ENCODE measurements at regions not wholly inside any gene's neighbourhood (a gene's known extent, or its start where the extent isn't known, plus 50 kb on each side); places are given as distances from the start of the nearest gene placed in this dataset.

DNA sequence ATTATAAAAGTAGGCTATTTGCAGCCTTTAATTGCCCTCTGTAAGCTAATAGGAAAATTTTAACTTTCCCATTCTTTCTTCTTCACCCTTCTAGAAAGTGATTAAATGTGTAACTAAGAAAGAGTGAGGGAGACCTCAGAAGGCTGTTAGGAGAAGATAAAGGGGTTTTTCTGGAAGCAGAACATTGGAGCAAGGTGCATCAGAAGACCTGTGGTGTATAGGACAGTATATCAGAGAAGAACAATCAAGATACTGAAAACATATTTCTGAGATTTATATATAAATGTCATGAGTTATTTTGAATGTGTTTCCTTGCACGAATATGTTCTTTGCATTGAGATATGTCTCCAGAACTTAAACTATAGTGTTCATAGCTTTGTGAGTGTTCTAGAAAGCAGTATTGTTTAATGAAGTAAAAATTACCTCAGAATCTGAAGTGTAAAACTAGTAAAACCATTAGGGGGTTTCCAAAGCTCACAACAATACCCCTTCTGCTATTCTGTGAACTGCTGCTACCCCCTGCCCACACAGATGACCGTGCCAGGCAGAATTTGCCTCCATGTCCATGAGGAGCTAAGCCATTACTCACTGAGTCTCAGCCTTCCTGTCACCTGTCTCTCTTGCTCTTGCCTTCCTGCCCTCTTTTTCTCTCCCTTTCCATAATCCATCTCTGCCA is 537.9 kb downstream of the EPHA4 start:
- DNase-seq, result no peak

DNA sequence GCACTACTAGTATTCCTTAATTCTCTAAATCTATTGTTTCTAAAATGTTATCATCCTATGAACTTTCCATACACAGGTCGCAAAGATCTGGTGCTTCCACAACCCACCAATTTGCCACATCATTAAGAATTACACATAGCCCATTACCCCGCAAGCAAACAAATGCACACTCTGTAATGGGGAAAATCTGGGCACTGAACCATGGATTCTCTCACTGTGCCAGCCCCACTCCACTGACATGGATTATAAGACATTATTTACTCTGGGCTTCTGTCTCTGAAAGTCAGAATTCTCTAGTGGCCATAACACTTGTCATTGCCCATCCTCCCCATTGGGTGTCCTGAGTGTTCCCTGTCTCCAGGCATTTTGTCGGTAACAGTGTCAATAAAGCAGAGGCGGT is 537.1 kb downstream of the EPHA4 start:
- DNase-seq, result no peak

GRCh38 chr2:221042926-221043325 is 529.2 kb downstream of the EPHA4 start:
- DNase-seq, result no peak

GRCh38 chr2:221044781-221045180 is 527.3 kb downstream of the EPHA4 start:
- DNase-seq, result no peak

- no peak for DNase-seq
These were observed 521.9 kb downstream of the EPHA4 start for GRCh38 chr2:221050020-221050795.

- DNase-seq, result no peak
These were observed 520.9 kb downstream of the EPHA4 start for GRCh38 chr2:221051162-221051561.

- no peak for DNase-seq
These were observed 511.7 kb downstream of the EPHA4 start for GRCh38 chr2:221060376-221060775.

- DNase-seq, result no peak
These were observed 508.5 kb downstream of the EPHA4 start for GRCh38 chr2:221063568-221063967.

DNA sequence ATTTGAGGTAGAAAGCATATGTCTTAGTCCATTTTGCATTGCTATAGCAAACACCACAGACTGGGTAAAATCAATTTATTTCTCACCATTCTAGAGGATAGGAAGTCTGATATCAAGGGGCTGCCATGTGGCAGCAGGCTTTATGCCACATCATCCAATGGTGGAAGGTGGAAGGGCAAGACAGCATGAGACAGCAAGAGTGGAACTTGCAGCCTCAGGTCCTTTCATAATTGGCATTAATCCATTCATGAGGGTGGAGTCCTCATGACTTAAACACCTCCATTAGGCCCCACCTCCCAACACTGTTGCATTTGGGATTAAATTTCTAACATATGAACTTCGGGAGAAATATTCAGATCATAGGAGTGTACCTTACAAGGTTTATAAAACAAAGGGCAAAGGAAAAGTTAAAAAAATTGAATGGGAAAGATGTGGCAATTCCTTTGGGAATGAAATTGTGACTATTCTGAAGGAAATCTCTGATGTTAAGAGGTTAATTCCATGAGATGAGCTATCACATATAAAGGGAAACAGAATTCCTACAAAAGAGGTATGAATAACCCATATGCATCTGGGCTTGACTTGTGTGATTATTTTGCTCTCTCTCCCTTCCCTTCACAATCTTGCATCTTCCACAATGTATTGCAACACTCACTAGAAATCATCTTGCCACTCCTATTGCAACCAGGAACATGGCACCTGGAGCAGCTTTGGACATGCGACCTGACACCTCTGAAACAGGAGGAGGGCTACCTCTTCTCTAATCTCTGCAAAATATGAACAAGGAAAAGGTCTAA is 507.8 kb downstream of the EPHA4 start:
- DNase-seq, result no peak

DNA sequence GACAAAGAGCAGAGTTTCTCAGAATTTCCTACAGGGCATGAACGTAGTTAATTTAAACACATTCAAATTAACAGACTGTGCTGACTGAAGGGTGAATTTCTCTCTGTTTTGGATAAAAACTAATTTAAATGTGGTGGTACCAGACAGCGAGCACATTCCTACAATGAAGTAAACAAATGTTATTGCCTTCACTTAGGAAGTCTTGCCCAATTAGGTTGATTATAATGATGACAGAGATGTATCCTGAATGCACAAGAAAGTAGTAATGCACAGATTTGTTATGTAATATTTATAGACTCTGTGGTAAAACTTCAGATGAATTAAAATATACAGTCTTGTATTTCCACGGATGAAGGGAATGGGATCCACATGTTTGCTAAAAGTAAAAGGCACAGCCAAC is 507.2 kb downstream of the EPHA4 start:
- no peak for DNase-seq

GRCh38 chr2:221068123-221068522 is 504.0 kb downstream of the EPHA4 start:
- no peak for DNase-seq

DNA sequence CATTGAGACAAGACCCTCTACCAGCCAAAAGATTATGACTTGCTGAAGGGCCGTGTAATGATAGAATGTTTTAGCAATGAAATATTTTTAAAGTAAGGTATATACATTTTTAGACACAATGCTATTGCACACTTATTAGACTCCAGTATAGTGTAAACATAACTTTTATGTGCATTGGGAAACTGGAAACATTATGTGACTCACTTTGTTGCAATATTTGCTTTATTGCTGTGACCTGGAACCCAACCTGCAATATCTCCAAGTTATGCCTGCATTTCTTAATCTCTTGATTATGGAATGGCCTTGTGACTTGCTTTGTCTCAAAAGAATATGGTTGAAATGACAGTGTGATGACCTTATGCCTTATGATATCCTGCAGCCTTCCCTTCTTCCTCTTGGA is 502.0 kb downstream of the EPHA4 start:
- no peak for DNase-seq

GRCh38 chr2:221073326-221074049 is 498.6 kb downstream of the EPHA4 start:
- no peak for DNase-seq

GRCh38 chr2:221074238-221074637 is 497.9 kb downstream of the EPHA4 start:
- DNase-seq, result no peak

DNA sequence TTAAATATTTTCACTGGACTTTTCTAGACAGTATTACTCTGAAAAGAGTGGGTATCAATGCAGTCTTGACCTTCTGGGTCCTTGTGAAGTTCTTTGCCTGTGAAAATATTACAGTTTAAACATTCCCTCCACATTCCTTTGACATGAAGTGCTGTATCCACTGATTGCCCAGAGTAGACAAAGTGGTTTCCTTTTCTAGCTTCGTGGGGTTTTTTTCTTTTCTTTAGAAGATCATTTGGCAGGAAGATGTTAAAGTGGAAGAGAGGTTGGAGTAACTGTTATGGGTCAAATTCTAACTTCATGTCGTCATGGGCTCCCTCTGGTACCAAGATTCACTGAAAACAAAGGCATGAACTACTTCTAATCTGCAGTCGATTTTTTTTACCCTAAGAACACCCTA is 496.9 kb downstream of the EPHA4 start:
- DNase-seq, result no peak

DNA sequence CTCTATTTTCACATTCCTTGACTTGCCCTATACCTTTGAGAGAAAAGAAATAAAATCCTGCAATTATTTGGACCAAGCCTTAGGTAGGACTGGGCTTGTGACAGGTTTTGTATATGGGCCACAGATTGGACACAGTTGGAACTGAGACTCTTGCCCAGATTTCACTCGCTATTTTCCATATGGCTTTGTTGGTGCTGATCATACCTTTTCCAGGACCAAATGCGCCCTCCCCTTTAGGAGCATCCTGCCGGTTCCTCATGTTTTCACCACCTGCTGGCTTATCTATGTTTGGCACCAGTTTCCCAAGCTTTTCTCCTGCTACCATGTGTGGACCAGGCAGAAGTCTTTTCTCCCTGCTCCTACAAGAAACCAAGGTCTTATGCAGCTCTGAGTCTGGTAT is 494.9 kb downstream of the EPHA4 start:
- DNase-seq, result no peak

GRCh38 chr2:221077799-221078198 is 494.3 kb downstream of the EPHA4 start:
- no peak for DNase-seq

DNA sequence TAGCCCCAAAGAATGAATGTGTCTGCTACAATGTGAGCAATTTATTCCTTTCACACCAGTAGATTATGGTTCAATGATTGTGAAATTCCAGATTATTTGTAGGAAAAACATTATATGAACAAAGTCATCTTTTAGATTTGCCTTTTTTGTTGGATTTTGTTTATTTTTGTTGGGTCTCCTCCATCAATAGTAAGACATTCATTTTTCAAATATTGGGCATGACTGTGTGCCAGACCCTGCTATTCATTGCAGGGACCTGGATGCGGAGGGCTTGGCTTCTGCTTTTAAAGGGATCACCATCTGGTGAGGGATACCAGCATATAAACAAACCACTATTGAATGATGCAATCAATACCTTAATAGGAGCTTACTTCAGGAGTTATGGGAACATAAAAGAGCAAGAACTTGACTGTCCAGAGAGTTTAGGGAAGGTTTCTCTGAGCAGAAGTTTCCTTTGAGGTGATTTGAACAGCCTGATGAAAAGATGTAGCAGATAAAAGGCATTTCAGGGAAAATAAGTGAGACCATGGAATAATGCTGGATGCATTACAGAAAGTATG is 486.7 kb downstream of the EPHA4 start:
- DNase-seq, result no peak

- no peak for DNase-seq
These were observed 486.2 kb downstream of the EPHA4 start for GRCh38 chr2:221085936-221086335.

DNA sequence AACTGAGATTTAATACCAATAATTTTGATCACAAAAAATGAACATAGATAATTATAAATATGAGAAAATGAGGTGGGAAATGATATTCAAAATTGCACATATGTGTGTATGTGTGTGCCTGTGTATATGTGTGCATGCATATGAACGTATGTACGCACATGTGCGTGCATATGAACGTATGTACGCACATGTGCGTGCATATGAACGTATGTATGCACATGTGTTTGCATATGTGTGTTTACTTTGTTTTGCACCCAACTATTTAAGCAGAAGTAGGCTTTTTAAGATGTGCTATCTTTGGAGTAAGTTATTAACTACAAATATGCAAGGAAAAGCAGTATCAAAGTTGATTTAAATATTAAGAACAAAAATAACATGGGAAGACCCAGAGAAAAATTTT is 484.3 kb downstream of the EPHA4 start:
- no peak for DNase-seq

DNA sequence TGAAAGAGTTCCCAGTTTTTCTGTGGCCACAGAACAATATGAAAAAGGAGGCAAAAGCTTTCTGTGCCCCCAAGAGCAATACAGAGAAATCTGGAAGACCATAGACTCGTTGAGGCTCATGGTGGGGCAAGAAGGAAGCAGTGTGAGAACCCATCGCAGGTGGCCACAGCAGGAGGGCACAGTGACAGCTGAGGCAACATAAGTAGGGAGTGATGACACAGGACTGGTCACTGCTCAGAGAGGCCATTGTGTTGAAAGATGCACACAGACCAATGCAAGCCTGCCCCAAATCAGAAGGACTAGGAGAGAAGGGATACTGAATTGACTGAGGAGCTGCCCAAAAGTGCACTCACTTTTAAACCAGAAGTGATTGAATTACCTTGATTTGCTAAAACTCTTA is 483.6 kb downstream of the EPHA4 start:
- DNase-seq, result no peak

GRCh38 chr2:221095356-221095755 is 476.7 kb downstream of the EPHA4 start:
- DNase-seq, result no peak
